MM.1S (cell line): ENCODE measurements at regions not wholly inside any gene's neighbourhood (a gene's known extent, or its start where the extent isn't known, plus 50 kb on each side); places are given as distances from the start of the nearest gene placed in this dataset.

Source experiments
- CTCF ChIP-seq: fragments of 300-600 bp; sonication (generic); IDR thresholded peaks from 2 replicates; pipeline ENCODE4 v1.5.1; 2016; ENCODE audit warnings: antibody characterized with exemption, low read length, mixed read lengths
- EZH2phosphoT487 ChIP-seq: fragments of 300-600 bp; sonication (generic); IDR thresholded peaks from 2 replicates; pipeline ENCODE4 v1.6.1; 2018; ENCODE audit warnings: antibody characterized with exemption, low read length

- no peak for TF ChIP-seq CTCF
- no peak for TF ChIP-seq EZH2phosphoT487
These were observed 102.4 kb upstream of the PCSK5 start for GRCh38 chr9:75788006-75788634.
